Hepatocyte (in vitro differentiated cells): ENCODE measurements at regions not wholly inside any gene's neighbourhood (a gene's known extent, or its start where the extent isn't known, plus 50 kb on each side); places are given as distances from the start of the nearest gene placed in this dataset.

Experiments used
- CTCF ChIP-seq: fragments of 200-600 bp; sonication (generic); IDR thresholded peaks from 2 replicates; pipeline ENCODE4 v1.5.1; 2016; ENCODE audit warnings: antibody characterized with exemption, mild to moderate bottlenecking; ENCODE audit not compliant: poor library complexity
- EZH2 ChIP-seq: fragments of 200-600 bp; sonication (generic); IDR thresholded peaks from 2 replicates; pipeline ENCODE4 v1.6.1; 2016; ENCODE audit warnings: antibody characterized with exemption, mild to moderate bottlenecking, borderline replicate concordance
- EZH2phosphoT487 ChIP-seq: fragments of 200-600 bp; sonication (generic); IDR thresholded peaks from one replicate; pipeline ENCODE4 v1.6.1; 2018; ENCODE audit warnings: antibody characterized with exemption, mild to moderate bottlenecking, low read depth, moderate library complexity; ENCODE audit not compliant: unreplicated experiment, severe bottlenecking

- TF ChIP-seq CTCF (no peak), EZH2 (no peak), EZH2phosphoT487 (no peak)
Observed at GRCh38 chr2:123606631-123607030, 418.5 kb upstream of the CNTNAP5 start.
